HG03575 (cell line): ENCODE measurements at regions not wholly inside any gene's neighbourhood (a gene's known extent, or its start where the extent isn't known, plus 50 kb on each side); places are given as distances from the start of the nearest gene placed in this dataset.

Experiments
- ATAC-seq: cut with Tn5 transposase; IDR thresholded peaks from one replicate; pipeline ENCODE4 v1.9.1; 2021; ENCODE audit not compliant: unreplicated experiment, insufficient number of reproducible peaks, low FRiP score; ENCODE audit errors: extremely low read depth

DNA sequence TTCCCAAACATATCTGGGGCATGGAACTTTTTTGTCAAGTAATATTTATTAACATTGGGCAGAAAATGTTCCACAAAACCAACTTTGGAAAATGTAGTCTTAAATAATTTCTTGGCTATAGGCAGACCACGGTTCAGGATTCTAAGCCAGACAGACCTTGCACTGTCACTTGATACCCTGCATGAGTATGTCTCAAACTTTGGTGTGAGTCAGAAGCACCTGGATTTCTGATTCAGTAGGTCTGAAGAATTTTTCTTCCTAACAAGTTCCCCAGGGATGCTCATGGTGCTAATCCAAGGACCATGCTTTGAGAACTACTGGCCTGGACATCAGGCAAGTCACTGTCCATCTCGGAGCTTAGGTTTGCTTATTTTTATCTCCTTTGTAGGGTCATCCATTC lies 562.0 kb downstream of the PLPP3 start:
- no peak for ATAC-seq

DNA sequence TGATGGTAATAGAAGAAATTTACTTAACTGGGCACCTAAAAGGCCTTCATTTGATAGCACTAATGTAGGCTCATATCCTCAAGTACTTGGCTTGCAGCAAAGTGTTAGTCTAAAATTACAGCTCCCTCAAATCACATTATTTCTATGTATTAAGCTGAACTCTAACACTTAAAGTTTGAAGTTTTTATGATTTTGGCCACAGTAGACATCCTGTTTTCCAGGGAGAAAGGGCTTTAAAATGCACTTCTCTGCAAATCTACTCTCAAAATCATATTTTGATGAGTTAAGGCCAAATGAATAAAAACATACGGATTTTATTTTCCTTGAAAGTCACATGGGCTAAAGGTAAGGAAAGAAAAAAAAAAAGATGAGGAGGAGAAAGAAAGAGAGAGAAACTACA lies 575.5 kb downstream of the PLPP3 start:
- no peak for ATAC-seq

DNA sequence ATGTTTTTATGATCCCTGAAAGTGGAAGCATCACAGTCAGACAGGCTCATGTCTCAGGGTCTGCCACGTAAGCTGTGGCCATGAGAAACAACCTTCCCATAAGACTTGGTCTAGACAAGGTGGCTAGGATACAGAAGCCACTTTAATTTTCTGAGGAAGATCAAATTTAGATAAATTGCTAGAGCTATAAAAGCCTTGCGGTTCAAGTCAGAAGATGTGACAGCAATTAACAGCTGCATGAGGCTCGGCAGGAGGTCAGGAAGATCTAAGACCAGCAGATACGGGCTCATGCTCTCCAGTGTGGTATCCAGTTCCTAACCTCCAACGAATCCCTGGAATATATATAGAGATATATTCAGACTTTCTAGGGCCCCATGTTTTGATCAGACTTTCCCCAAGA lies 577.1 kb downstream of the PLPP3 start:
- ATAC-seq: no peak

GRCh38 chr1:56000424-56000823 lies 578.9 kb downstream of the PLPP3 start:
- ATAC-seq: no peak

- ATAC-seq: no peak
These were observed 581.8 kb downstream of the PLPP3 start for GRCh38 chr1:55997536-55997935.

- no peak for ATAC-seq
These were observed 585.6 kb downstream of the PLPP3 start for GRCh38 chr1:55993646-55994318.

DNA sequence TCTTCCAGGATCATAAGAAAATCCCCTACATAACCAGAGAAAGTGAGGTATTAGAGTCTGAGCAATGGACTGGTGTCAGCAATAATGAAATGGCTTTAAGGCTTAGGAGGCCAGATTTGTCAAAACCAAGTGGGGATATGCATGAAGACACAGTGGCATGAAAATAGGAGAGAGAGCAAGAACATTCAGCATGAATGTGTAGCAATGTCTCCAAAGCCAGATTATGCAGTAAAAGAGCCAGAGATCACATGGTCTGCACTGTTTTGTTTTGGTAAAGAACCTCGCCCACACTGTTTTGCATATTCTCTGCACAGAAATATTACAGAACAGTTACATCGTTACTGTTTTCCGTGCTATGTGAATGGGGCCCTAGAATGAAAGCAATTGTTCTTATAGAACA lies 589.4 kb downstream of the PLPP3 start:
- ATAC-seq: no peak

GRCh38 chr1:55988963-55989452 lies 590.4 kb downstream of the PLPP3 start:
- no peak for ATAC-seq

DNA sequence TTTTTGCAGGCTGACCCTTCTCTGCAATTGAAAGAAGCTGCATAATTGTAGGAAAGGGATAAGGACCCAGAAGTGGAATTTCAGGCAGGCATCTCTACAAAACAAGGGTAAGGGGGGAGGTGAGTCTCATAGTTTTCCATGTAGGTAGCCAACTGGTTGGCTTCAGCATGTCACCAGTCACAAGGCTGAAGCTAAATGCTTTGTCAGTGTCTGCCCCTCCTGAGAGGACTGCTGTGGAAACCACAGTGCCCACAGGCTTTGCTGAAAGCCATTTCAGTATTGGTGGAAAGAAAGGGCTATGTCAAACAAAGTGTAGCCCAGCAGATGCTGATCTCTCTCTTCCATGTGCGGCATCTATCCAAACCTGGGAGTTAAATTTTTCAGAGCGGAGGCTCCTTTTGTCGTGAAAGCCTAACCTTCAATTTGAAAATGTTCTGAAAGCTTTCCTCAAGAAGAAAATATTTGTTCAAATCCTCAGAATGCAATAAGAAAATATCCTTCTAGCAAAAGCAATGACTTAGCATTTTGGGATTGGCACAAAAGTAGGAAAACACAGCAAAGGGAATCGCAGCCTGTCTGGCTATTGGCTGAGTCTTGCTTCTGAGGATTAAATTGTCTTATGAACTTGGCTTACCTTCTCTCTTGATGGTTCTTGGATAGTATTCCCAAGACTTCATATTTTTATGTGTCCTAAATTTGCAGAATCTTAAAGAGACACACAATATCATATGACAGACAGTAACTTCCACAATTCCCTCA lies 591.7 kb downstream of the PLPP3 start:
- no peak for ATAC-seq

DNA sequence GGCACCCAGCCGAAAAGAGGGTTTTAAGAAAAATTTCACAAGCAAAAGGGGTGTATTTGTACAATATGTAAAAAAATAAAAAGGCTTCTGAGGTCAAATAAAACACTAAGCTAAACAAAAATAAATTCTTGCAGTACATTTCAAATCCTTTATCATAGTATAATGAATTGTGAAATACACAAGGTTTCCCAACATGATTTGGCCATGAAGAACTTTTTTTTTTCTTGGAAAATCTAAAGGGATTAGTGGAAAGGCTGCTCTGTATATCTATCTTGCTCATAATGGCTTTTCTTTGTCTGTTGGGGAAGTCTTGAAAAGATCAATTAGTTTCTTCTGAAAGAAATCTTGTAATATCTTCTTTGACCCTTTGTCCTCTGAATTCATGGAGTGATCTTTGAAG lies 593.4 kb downstream of the PLPP3 start:
- no peak for ATAC-seq

DNA sequence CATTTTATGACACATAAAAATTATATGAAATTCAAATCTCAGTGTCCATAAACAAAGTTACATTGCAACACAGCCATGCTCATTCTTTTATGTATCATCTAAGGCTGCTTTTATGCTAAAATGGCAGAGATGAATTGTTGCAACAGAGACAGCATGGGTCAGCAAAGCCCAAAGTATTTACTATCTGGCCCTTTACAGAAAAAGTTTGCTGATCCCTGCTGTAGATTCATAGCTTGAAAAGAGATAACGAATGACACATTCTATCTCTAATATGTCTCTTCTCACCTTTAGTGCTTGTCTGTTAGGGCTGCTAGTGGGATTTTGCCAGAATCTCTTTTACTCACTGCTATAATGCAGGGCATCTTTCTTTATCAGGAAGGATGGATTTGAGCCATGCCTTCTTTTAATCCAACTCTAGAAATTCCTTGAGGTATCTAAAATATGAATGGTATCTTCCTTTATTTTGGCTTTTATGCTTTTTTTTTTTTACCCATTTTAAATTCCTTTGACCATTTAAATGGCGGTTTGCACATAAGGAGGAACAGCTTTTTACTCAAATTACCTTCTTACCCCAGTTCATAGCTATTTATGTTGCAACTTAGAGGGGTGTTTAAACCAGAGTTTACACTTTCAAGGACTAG lies 598.2 kb downstream of the PLPP3 start:
- ATAC-seq: no peak

GRCh38 chr1:55980582-55980981 lies 598.8 kb downstream of the PLPP3 start:
- no peak for ATAC-seq

GRCh38 chr1:55974714-55975441 lies 604.5 kb downstream of the PLPP3 start:
- no peak for ATAC-seq

DNA sequence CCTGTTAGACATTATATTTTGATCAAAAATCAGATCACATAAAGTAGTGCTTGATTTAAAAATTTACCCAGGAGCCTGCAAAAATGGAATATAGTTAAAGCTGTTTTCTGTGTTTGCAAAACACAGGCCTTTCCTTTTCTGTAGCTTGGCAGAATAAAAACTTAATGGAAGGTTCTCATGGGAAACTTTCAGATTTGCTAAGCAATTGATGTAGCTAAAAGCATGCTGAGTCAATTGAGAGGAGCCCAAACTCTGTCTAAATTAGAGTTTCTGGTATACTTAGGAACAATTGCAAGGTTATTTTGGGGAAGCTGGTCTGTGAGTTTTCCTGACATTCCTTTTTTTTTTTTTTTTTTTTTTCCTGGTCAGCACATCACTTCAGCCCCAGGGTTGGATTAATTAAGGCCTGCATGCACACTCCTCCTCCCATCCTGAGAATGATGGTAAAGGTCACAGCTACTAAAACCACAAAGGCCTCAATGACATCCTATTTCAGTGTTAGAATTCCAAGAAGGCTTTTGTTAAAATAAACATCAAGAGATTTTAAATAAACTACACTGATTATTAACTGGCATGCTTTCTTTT lies 608.7 kb downstream of the PLPP3 start:
- no peak for ATAC-seq

- no peak for ATAC-seq
These were observed 610.0 kb downstream of the PLPP3 start for GRCh38 chr1:55969322-55969721.

DNA sequence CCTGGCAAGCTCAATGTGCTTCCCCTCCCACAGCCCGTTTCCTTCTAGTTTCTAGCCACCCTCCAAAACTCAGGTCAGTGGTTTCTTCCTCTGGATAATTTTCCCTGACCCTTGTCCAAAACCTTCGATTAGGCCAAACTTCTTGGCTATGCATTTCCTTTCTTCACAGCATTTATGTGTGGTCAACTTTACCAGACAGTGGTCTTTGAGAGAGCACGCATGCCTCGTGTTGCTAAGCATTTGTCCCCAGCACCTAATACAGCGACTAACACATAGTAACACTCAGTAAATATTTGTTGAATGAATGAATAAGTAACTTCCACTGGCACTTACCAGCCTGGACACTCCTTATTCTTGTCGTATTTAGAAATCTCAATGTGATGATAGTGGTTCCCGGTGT lies 610.7 kb downstream of the PLPP3 start:
- ATAC-seq: no peak

GRCh38 chr1:55965981-55966461 lies 613.3 kb downstream of the PLPP3 start:
- no peak for ATAC-seq

DNA sequence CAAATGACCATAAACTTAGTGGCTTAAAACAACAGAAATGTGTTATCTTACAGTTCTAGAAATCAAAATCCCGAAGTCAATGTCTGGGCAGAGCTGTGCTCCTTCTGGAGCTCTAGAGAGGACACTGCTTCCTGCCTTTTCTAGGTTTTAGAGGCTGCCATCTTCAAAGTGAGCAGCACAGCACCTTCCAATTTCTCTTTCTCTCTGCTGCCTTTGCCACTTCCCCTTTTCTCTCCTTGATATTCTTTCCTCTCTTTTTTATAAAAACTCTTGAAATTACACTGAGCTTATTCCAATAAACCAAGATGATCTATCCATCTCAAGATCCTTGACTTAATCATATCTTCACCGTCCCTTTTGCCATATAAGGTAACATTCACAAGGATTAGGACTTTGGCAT lies 616.9 kb downstream of the PLPP3 start:
- ATAC-seq: no peak

DNA sequence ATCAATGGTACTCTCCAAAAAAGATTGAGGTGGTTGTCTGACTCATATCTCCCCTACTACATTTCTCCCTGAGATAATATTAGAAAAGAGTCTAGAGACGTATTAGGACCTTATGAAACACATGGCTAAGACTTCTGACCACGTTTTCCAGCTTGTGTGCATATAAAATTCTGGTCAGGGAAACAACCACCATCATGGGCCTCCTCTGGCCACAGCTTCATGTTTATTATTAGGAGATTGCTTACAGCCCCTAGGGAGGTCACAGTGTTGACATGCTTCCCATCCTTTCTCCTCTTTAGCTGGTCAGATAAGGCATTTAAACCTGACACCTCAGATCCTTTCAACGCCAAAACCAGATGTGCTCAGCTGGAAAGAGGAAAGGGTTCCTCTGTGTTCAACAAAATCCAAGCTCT lies 620.2 kb downstream of the PLPP3 start:
- ATAC-seq: no peak
